Fibroblast of skin of left biceps (primary cell): ENCODE measurements at regions not wholly inside any gene's neighbourhood (a gene's known extent, or its start where the extent isn't known, plus 50 kb on each side); places are given as distances from the start of the nearest gene placed in this dataset.
"Not testable (repeated sequence)": the region's sequence is repeated elsewhere in the genome, so short reads cannot be mapped to it uniquely, and the experiment has no call there.

Experiments used
- DNase-seq, 2 experiments: peaks; one replicate each; pipeline ENCODE4 v3.0.0-alpha.2; 2013; ENCODE audit warnings: low read depth in 2 of 2

DNA sequence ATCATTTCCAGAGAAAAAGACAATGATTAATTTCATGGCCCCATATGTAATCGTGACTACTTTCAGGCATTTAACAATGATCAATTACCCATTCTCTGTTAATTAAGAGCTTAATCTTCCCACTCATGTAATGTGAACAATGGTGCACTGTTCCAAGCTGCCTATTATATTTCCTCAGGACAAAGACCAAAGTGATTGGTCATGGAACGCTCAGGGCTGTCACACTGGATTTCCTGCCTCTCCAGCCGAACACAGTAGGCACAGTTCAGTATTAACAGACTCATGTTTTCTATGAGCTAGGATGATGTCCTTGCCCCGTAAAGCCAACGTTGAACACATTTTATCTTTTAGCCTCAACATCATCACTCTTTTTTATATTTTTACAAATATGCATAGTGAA is 142.7 kb upstream of the FZD8 start:
- DNase-seq, result no peak

DNA sequence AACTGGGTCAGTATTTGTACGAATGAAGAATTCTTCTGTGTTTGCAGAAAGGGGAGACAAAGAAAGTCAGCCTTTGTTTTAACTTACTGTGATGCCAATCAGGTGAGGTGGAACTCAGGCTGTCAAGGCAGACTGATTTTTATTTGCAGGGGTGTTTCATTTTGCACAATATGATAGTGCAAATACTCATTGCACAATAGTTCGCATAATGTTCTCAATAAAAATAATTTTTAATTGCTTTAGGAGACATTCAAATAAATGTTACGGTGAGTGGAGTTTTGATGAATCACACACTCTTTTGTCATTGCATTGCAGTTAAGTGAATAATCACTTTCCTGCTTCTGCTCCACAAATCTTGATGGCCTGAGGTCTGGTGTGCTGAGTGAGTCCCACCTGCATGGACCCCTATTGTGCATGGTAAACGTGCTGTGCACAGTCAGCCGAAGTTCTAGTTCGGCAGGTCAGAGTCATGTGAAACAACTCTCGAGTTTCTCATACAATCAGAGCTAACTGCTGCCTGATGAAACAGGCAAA is 141.3 kb upstream of the FZD8 start:
- DNase-seq, result no peak

DNA sequence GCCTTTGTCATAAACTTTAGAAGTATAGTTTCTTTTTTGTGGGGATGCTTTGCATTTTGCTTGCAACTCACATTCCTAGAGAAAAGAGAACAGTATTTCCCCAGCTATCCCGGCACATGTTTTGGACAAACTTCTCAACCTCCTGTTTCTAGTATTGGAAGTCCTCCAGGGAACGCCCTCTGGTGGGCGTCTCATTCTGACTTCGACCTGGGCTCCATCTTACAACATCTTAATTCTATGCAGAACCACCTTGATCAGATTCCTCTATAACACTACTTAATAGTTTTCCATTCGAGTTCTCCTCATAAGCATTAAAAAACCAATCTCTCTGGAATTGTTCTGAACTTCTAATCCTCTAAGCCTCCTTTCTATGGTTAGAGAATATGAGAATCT is 139.5 kb upstream of the FZD8 start:
- DNase-seq, result no peak

DNA sequence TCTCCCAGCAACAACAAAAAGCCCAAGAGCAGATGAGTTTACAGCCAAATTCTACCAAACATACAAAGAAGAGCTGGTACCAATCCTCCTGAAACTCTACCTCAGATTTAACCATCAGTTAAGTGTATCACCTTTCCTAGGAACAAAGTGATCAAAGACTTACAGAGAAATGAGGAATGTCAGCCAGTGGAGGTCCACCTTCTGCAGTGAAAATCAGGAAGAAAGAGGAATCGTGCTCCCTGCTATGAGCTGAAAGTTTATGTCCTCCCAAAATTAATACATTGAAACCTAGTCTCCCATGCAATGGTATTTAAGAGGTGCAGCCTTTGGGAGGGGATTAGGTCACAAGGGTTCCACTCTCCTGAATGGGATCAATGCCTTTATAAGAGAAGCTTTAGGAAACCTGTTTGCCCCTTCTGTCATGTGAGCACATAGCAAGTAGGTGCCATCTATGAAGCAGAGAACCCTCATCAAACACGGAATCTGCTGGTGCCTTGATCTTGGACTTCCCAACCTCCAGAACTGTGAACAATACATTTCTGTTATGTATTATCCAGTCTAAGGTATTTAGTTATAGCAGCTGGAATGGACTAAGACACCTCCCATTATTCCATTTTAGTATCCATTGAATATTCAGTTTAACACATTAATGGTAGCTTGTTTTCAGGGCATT is 139.0 kb upstream of the FZD8 start:
- no peak for DNase-seq

DNA sequence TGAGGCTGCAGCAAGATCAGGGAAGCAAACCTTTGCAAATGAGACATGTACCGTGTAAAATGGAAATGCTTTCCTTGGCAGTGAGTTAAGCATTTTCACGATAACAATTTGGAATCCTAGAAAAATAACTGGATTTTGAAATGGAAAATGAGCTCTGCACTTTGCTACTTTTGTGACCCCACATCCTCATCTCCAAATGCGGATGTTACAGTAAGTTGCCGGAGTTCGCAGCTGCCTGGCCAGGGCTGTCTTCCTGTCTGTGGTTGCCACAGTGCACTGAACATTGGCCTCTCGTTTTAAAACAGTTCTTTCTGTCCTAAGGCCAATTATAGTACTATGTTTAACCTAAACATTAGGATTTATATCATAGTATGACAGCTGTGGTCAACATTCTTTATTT is 136.2 kb upstream of the FZD8 start:
- DNase-seq, result no peak

DNA sequence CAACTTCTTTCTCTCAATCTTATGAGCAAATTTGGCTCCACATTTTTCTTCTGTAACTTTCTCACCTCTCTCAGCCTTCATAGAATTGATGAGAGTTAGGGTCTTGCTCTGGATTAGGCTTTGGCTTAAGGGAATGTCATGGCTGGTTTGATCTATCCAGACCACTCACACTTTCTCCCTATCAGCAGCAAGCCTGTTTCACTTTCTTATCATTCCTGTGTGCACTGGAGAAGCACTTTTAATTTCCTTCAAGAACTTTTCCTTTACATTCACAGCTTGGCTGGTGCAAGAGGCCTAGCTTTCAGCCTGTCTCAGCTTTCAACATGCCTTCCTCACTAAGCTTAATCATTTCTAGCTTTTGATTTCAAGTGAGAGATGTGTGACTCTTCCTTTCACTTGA is 134.5 kb upstream of the FZD8 start:
- DNase-seq, result not testable (repeated sequence)

DNA sequence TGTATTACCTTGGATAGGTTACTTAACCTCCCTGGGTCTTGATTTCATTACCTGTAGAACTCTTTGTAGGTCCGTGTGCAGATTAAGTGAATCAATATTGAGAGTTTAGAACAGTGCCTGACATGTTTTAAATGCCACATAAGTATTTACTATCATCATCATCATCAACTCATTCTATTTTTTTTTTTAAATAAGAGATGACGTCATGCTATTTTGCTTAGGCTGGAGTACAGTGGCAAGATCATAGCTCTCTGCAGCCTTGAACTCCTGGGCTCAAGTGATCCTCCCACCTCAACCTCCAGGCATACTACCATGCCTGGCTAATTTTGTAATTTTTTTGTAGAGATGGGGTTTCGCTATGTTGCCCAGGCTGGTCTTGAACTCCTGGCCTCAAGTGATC is 132.0 kb upstream of the FZD8 start:
- no peak for DNase-seq

DNA sequence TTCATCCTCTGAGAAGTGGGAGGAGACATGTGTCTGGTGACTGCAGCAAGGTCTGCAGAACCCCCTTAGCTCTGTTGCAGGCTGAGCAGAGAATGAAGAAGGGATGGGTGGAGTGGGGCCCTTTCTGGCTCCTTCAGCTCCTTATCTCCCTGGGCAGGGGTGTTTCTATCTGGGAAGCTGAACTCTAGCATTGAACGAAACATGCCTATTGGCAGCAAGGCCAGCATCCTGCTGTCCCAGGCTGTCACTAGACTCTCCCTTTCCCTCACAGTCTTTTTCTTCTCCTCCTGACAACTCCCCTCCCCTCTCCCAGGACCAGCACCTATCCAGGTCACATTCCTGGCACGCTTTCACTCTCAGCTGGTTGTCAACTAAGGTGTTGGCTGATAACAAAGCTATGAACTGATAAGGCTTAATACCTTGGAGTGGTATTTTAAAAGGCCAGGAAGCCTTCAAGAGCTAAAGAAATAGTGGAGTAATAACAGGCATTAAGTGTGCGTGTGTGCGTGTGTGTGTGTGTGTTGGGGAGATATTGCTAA is 128.8 kb upstream of the FZD8 start:
- DNase-seq, result no peak

DNA sequence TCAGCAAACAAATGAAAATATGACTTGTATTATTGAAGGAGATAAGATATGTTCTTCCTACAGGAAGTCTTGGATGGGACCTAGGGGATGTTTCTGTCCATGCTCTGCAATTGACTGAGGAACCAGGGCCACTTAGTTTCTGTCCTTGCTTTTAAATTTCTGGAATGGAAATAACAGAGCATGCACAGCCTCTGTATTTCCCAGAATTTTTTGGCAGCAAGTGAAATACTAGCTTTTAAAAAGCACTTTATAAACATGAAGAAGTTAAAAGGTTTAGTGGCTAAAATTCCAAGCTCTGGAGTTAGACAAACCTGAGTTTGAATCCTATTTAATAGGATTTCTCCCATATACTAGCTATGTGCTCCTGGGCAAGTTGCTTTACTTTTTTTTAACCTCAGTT is 127.7 kb upstream of the FZD8 start:
- DNase-seq, result no peak

DNA sequence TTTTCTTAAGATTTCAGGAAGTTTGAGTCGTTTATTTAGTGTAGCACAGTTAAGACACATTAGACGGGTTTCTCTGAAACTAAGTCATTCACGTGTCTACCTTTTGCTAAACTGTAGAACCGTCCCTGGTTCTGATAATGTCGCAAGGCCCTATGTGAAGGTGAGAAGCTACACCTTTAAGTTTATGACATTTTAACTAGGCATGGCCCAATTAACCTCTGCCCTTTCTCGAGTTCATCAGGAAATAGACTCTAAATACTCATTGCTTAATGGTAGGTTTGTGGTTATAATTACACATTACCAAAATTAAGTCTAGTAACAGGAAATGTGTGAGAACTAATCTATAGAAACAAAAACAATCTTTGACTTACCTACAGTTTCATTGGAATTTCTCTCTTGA is 126.6 kb upstream of the FZD8 start:
- no peak for DNase-seq

DNA sequence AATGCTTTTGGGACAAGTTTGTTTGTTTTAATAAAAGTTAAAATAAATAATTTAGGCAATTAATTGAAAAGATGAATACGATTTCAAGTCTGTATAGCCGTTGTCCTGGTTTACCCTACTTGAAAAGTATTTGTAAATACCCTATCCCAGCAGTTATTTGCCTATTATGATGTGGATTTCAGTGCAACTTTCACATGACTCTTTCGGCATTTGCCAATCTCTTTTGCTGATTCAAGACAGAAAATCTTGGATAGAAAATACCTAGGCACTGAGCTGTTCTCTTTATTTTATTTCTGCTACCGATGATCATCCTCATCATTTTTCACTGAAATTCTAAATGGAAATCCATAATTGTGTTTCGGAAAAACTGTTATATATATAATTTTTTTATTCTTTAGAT is 125.9 kb upstream of the FZD8 start:
- no peak for DNase-seq

DNA sequence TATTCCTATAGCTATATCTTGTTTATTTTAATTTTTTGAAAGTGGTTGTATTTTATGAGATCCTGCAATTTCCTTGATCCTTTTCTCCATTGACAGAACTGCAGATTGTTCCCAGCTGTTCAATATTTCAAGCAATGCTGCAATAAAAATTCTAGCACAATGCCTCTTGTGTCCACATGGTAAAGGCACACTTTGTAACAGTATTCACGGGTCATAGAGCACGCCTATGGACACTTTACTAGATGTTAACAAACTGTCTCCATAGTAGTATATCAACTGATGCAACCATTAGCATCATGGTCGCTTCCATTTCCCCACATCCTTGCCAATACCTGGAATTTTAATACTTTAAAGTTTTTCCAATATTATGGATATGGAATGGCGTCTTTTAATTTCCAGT is 123.9 kb upstream of the FZD8 start:
- DNase-seq, result no peak

DNA sequence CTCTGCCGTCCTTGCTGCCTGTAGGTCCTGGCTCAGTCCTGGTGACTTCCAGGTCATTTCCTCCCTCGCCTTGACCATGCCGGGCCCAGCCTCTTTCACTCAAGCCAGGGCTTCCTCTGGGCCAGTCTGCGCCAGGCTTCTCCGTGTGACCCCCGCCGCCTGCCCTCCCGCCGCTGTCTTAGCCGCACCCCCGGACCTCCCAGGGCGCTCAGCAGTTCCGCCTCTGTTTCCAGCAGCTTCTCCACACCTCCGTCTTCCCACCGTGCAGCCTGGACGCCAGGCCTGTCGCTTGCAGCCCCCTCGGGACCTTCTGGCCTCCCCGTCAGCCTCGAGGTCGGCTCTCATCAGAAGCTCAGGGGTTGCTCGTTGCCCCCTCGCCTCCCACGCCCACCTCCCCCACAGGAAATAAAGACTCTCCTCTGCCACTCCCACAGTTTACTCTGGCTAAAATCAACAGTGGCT is 123.0 kb upstream of the FZD8 start:
- no peak for DNase-seq

DNA sequence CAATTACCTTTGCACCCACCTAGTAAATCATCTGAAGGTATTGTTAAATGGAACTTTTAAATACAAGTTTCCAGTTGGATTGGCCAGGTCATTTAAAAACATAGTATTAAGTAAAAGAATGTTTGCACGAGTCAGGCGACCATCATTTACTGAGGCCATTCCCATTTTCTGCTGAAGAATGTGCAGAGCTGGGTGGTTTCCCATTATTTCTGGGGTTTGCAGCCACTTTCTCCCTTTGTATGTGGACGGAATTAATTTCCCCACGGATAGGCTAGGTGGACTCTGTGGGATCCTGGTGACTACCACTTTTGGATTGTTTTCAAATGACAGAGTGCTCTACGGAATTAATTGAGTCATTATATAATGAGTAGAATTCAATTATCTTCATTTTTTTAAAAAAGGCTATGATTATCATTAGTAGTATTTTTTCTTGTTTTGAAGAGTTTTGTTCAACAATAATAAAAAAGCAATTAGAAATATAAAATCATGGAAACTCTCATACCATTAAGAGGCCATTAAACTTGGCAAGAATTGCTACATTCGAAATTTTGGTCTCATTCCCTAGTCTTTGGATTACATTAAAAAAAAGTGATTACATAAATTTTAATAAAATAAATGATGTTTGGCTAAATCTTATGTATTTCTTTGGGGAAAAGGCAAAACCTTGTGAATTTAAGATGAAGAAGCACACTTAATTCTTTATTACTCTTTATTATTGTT is 120.4 kb upstream of the FZD8 start:
- no peak for DNase-seq

DNA sequence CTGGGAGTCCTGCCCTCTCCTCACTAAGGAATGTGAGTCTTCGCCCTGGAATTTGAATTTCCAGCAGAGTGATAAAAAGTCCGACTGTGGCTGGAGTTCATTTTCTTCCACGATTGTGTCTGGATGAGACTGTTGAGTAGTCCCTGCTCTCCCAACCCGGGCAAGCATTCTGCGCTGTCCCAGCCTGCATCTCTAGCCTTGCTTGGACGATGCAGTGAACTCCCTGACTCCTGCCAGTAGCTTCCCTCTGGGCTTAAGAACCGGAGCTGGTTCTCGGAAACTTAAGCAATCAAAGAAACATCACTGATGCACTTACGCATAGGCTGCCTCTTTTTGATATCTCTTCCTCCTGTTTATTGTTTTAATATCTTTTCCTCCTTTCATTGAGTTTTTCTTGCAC is 116.0 kb upstream of the FZD8 start:
- DNase-seq, result no peak

DNA sequence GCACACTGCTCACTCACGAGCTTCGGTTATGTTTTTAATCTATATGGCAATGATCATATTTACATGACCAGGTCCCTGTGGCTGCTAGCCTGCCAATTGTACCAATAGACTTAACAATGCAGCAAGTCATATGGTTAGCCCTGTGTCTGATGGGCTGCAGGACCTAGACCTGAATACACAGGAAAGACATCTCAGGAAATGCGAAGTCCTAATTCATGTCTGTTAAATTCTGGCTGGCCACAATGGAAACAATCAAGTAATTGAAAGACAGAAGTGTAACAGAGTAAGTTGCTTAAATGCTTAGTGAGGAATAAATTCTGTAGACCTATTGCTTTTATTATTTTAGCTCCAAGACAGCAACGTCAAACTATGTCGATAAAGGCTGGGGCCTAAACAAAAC is 112.4 kb upstream of the FZD8 start:
- DNase-seq, result no peak

DNA sequence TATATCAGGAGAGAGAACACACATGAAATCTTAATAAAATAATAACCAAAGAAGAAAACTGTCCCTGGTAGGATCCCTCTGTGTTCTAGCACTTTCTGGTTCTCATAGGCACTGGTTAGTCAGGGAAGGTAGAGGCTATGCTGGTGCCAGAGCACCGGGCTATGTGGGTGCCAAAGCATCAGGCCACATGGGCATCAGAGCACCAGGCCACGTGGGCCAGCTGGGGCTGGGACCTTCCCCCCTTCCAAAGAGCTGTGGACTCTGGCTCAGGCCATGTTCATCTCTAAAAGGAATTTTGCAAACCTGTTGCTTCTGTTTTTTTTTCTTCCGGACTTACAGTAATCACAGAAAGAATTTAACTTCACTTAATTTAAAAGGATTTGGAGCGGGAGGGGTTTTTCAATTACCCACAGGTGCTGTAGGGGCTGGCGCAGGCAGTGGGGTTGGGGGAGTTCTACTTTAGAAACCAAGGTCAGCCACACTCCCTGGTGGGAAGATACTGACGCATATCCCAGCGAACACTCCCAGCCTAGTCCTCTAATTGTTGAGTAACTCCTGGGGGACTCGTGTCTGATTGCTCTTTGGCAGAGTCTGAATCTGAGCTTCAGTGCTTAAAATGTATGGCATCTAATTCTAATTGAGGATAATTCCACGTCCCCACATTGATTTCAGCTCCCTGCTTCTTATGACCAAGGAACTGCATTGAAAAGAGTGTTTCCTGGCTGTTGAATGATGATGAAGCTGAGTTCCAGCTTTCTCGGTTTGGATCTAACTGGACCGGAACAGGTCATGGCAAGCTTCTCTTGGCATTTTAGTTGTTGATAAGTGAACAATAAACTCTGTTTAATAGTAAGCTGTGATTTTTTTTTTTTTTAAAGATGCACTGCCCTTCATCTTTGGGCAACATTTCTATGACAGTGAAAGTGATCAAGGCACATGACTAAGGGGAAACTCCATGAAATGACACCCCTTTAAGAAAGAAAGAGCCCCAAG is 110.7 kb upstream of the FZD8 start:
- DNase-seq, result no peak

DNA sequence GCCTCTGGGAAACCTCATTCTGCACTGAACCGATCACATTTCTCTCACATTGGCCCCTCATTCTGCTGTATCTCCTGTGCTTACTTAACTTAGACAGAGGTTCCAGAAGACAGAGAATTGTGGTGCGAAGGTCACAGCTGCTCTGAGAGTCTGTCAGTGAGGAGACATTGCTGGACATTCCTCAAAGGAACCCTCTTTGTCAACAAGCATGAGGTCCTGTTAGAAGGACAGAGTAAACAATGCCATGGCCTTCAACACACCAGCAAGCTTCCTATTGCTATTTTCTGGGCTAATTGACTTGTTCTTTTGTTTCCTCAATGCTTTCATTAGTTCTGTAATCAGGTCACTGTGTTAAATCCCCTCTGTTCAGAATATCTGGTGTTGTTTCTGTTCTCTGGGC is 109.3 kb upstream of the FZD8 start:
- DNase-seq, result no peak

DNA sequence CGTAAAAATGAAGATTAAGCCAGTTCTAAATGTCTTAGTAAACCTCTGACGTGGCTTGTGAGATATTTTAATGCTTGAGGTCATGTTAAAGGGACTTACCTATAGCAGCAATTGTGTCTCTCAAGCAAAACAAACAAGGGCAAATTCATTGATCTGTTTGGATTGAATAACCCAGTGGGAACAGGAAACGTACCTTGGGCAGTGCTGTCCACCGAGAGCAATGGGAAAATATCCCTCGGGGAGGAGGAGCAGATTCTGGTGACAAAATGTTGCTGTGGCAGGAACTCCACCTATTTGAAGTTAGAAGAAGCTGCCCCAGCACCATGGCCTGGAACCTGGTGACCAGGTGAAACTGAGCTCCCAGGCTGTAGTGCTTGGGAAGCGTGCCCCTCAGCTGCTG is 107.1 kb upstream of the FZD8 start:
- DNase-seq, result no peak

DNA sequence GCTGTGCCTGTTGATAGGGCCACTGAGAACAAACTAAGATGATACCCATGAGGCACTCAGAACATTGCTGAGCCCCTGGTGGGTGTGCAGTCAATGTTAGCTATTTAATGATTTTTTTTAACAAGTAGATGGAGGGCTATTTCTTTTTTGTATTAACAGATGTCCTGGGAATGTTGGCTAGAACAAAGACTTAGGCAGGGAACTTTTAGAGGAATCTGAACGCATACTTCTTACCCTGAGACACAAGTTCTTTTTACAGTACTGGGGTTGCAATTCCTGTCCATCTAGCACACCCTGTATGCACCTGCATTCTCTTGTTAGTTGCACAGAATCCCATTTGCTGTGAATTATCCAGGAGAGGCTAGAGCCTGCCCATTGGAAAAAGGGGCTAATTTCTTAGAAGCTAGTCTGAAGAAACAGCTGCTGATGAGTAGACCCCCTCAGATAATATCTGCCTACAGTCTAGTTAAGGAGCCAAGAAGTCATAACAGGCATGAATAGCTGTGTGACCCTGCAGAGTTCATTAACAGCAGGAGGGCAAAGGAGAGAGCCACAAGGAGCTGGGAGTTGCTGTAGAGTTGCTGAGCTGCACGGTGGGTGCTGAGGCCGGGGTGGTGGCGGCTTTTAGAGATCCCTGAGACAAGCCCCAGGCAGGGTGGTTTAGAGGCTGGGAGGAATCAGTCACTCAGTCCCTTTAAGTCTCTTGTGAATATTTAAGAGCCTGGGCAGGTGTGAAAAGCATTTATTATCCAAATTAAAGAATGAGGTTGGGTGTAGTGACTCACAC is 103.7 kb upstream of the FZD8 start:
- no peak for DNase-seq

DNA sequence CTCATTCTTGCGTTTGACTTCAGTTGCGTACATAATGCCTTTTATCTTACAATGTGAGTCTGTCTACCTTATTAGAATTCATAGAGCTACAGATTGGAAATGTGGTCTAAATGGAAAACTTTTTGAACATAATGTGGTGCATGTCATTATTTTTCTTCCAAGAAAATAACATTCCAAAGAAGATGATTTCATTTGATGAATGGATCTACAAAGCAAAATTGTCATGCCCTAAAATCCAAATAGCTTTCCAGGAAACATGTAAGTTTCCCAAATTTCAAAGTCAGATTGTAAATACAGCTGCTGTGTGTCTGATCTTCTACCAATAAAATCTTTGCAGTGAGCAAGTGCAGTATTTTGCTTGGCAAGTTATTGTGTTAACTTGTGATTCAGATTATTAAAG is 101.8 kb upstream of the FZD8 start:
- no peak for DNase-seq
